ENCODE measurements at regions not wholly inside any gene's neighbourhood (a gene's known extent, or its start where the extent isn't known, plus 50 kb on each side); places are given as distances from the start of the nearest gene placed in this dataset.

GRCh38 chr7:46948716-46949115, 633.2 kb downstream of the TNS3 start:
- no peak overlapping the region for H3K4me3 ChIP-seq
- POLR2A ChIA-PET = no interaction called here
- no peaks in the 10 kb centered on the region for H4K20me1 ChIP-seq (ENCODE audit: control insufficient read depth, insufficient read depth)
- no peak overlapping the region for H3K4me2 ChIP-seq (ENCODE audit: control insufficient read depth, insufficient read depth)
- H3K4me1 ChIP-seq (ENCODE audit: control insufficient read depth, insufficient read depth, low read length) = no peaks in the 10 kb centered on the region
- H3K9me3 ChIP-seq (replicated peaks; ENCODE audit: control insufficient read depth, insufficient read depth, low read length) = no peaks in the 10 kb centered on the region
- intact Hi-C loops (cut with micrococcal nuclease; ENCODE audit: unreplicated experiment) (loop anchor here (10.0 kb wide), 1 partner anchor 226 kb away; no protein-coding TSS in a partner anchor), in situ Hi-C loops (cut with MboI) (no loop called here)
- H3K27ac ChIP-seq (ENCODE audit: control insufficient read depth, insufficient read depth) = no peak overlapping the region
- SMC1A ChIA-PET (ENCODE audit: uncharacterized antibody, unreplicated experiment) = interaction anchor here (0.6 to 1.9 kb wide), 4 partner anchors 17 to 140 kb away, joined by 3 read pairs; no protein-coding TSS in a partner anchor
- no TSS peak for BruUV-seq (replicated peaks)
- TF ChIP-seq IKZF1 (conservative IDR thresholded peaks at IDR 0.05) (no peak), SUPT20H (IDR thresholded peaks at IDR 0.05; ENCODE audit: borderline replicate concordance, control insufficient read depth, low read depth, low read length) (no peak), PRDM15 (CRISPR knock-in tag; IDR thresholded peaks at IDR 0.05) (no peak), RCOR1 (conservative IDR thresholded peaks at IDR 0.05; ENCODE audit: low read depth, low read length) (no peak), TAF1 (IDR thresholded peaks at IDR 0.05; ENCODE audit: borderline replicate concordance, low read depth, low read length) (no peak), IRF5 (IDR thresholded peaks at IDR 0.05; ENCODE audit: borderline replicate concordance) (no peak), CBX5 (IDR thresholded peaks at IDR 0.05; ENCODE audit: low read depth) (no peak), RUNX3 (IDR thresholded peaks at IDR 0.05; ENCODE audit: low read length) (no peak), ETV6 (conservative IDR thresholded peaks at IDR 0.05 in 1 of 2, IDR thresholded peaks at IDR 0.05 in 1 of 2; ENCODE audit: borderline replicate concordance in 1 of 2, low read depth in 1 of 2) (no peak), PML (IDR thresholded peaks at IDR 0.05; ENCODE audit: low read length) (no peak), CHD1 (IDR thresholded peaks at IDR 0.05; ENCODE audit: low read depth, low read length) (no peak), DPF2 (IDR thresholded peaks at IDR 0.05) (no peak), IRF3 (IDR thresholded peaks at IDR 0.05) (no peak), RB1 (IDR thresholded peaks at IDR 0.05; ENCODE audit: borderline replicate concordance) (no peak), SPI1 (IDR thresholded peaks at IDR 0.05; ENCODE audit: borderline replicate concordance, insufficient read depth, low read depth, low read length) (no peak), CBFB (IDR thresholded peaks at IDR 0.05; ENCODE audit: low read depth) (no peak), RBBP5 (conservative IDR thresholded peaks at IDR 0.05) (no peak), POLR2A (IDR thresholded peaks at IDR 0.05; ENCODE audit: low read depth, low read length) (no peak), BCL11A (IDR thresholded peaks at IDR 0.05; ENCODE audit: low read depth, low read length) (no peak)
- CTCF ChIA-PET = interaction anchor here (1.0 to 1.1 kb wide), 2 partner anchors 15 to 24 kb away, joined by 3 read pairs; no protein-coding TSS in a partner anchor
- ATAC-seq = no peak
- no peaks in the 10 kb centered on the region for H3K79me2 ChIP-seq (ENCODE audit: control insufficient read depth, insufficient read depth, low read length)
- no peak overlapping the region for H2AFZ ChIP-seq (ENCODE audit: control insufficient read depth, low read depth, low read length)
- no peaks in the 10 kb centered on the region for H3K27me3 ChIP-seq (replicated peaks in 1 of 2; ENCODE audit: control insufficient read depth in 2 of 2, insufficient read depth in 2 of 2, low read length in 1 of 2)
- no peaks in the 10 kb centered on the region for H3K36me3 ChIP-seq (ENCODE audit: control insufficient read depth in 2 of 2, insufficient read depth in 2 of 2, low read length in 1 of 2)
- RAD21 ChIA-PET (ENCODE audit: unreplicated experiment) = no interaction called here
- DNase-seq (ENCODE audit: low read depth, low spot score) = no peak
- FAIRE-seq = no peak
- H3K9ac ChIP-seq (ENCODE audit: control insufficient read depth, insufficient read depth, low read length) = no peak overlapping the region
- WGBS (ENCODE audit: insufficient coverage, insufficient replicate concordance, low lambda C conversion rate, missing lambda C conversion rate) = 44% methylated on average over 6 of the region's 6 CpGs
